ENCODE measurements at regions not wholly inside any gene's neighbourhood (a gene's known extent, or its start where the extent isn't known, plus 50 kb on each side); places are given as distances from the start of the nearest gene placed in this dataset.

DNA sequence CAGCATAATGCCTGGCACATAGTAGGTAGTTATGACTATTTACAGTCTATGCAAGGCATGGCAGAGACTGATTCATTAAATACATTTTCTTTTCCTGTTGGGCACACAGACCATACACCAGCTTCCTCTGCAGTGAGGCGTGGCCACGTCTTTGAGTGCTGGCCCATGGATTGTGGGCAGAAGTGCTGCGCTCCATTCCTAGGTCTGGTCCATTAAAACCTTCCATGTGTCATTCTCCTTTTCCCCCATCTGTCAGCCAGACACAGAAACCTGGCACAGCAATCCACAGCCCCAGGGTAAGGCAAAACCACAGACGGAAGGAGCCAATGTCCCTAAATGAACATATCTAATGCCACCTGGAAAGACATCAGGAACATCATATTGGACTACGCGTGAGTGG is 141.9 kb downstream of the TTC32 start:
- no peak overlapping the region for H3K4me3 ChIP-seq (ENCODE audit: low read depth, low read length)
- TF ChIP-seq, protein P1, sequence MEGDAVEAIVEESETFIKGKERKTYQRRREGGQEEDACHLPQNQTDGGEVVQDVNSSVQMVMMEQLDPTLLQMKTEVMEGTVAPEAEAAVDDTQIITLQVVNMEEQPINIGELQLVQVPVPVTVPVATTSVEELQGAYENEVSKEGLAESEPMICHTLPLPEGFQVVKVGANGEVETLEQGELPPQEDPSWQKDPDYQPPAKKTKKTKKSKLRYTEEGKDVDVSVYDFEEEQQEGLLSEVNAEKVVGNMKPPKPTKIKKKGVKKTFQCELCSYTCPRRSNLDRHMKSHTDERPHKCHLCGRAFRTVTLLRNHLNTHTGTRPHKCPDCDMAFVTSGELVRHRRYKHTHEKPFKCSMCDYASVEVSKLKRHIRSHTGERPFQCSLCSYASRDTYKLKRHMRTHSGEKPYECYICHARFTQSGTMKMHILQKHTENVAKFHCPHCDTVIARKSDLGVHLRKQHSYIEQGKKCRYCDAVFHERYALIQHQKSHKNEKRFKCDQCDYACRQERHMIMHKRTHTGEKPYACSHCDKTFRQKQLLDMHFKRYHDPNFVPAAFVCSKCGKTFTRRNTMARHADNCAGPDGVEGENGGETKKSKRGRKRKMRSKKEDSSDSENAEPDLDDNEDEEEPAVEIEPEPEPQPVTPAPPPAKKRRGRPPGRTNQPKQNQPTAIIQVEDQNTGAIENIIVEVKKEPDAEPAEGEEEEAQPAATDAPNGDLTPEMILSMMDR (IDR thresholded peaks at IDR 0.05; ENCODE audit: low read depth, low read length): no peak

- no peak overlapping the region for H3K4me3 ChIP-seq (ENCODE audit: low read depth, low read length)
- TF ChIP-seq, protein P1 (IDR thresholded peaks at IDR 0.05; ENCODE audit: low read depth, low read length): no peak
Observed at GRCh38 chr2:19758658-19759057, 143.1 kb downstream of the TTC32 start.

GRCh38 chr2:19757586-19757985 is 144.2 kb downstream of the TTC32 start:
- TF ChIP-seq, protein P1 (IDR thresholded peaks at IDR 0.05; ENCODE audit: low read depth, low read length): no peak
- H3K4me3 ChIP-seq (ENCODE audit: low read depth, low read length): no peak overlapping the region

- TF ChIP-seq, protein P1 (IDR thresholded peaks at IDR 0.05; ENCODE audit: low read depth, low read length): no peak
Observed at GRCh38 chr2:19754907-19755306, 146.9 kb downstream of the TTC32 start.

DNA sequence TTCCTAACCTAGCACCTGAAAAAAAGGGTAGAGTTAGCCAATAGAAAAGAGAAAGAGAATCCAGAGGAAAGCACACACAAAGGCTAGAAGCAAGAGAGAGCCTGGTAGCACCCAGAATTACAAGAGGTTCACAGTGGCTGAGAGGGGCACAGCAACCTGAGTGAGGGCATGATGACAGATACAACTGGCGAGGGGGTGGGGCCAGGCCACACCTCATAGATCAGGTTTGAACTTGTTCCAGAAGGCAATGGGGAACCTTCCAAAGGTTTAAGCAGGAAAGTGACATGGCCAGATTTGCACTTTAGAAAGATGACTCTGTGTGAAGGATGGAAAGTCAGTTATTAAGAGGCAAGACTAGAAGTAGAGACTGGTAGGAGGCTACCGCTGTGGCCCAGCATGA is 148.0 kb downstream of the TTC32 start:
- H3K4me3 ChIP-seq (ENCODE audit: low read depth, low read length): no peak overlapping the region
- TF ChIP-seq, protein P1 (IDR thresholded peaks at IDR 0.05; ENCODE audit: low read depth, low read length): no peak

More at GRCh38 chr2:19754907-19755306, 146.9 kb downstream of the TTC32 start:
- no peak overlapping the region for H3K4me3 ChIP-seq (ENCODE audit: low read depth, low read length)

DNA sequence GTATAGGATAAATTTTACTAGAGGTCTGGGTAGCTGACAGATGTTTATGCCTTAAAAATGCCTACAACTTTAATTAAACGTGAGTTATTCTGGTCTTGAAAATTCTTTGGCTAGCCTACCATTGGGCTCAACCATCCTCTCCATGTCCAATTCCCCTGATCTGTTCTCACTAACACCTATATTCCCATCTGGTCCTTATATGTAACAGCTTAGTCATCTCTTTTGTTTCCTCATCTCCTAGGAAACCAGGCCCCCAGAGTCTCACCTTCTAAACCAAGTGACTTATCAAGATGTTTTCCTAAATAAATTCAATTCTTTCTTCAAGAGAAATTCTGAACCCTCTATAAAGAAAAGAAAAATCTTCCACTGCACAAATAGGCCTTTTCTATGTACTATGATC is 148.5 kb downstream of the TTC32 start:
- TF ChIP-seq, protein P1 (IDR thresholded peaks at IDR 0.05; ENCODE audit: low read depth, low read length): no peak

DNA sequence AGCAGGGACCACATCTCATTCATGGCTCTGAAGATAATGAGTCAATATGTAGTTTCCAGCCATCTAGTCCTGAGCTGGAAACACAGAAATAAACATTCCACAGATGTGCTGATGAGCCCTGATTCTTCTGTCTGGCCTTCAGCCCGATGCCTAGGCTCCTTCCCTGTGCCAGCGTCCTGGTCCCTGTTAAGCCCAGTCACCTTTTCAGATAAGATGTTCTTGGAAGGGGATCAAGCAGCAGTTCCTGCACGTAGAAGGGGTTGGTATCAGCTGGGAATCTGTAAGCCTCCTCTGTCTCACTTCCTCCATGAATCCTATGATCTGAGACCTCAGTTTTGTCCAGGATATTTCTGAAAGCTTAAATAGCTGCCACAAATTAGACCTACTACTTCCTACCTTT is 149.3 kb downstream of the TTC32 start:
- no peak overlapping the region for H3K4me3 ChIP-seq (ENCODE audit: low read depth, low read length)
- TF ChIP-seq, protein P1 (IDR thresholded peaks at IDR 0.05; ENCODE audit: low read depth, low read length): no peak

More for the DNA sequence above, 148.5 kb downstream of the TTC32 start:
- H3K4me3 ChIP-seq (ENCODE audit: low read depth, low read length): no peak overlapping the region

Data from WI38 (cell line).